Chondrocyte (in vitro differentiated cells): ENCODE measurements at regions not wholly inside any gene's neighbourhood (a gene's known extent, or its start where the extent isn't known, plus 50 kb on each side); places are given as distances from the start of the nearest gene placed in this dataset.

Experiments used
- DNase-seq: peaks from one replicate; pipeline ENCODE4 v3.0.0; 2021; ENCODE audit warnings: mixed read lengths, low spot score
- H3K27ac Mint-ChIP-seq: one replicate; pipeline ENCODE4 v1.8.0; 2021; ENCODE audit warnings: mild to moderate bottlenecking, moderate library complexity, mixed read lengths; ENCODE audit not compliant: unreplicated experiment
- H3K27me3 Mint-ChIP-seq: 2 replicates; pipeline ENCODE4 v1.8.0; 2021; ENCODE audit warnings: low read depth, mixed read lengths
- H3K36me3 Mint-ChIP-seq: 2 replicates; pipeline ENCODE4 v1.8.0; 2021; ENCODE audit warnings: low read depth, mixed read lengths
- H3K4me1 Mint-ChIP-seq: 2 replicates; pipeline ENCODE4 v1.8.0; 2021; ENCODE audit warnings: low read depth, mild to moderate bottlenecking, mixed read lengths
- H3K4me3 Mint-ChIP-seq: one replicate; pipeline ENCODE4 v1.8.0; 2021; ENCODE audit warnings: mild to moderate bottlenecking, moderate library complexity, mixed read lengths; ENCODE audit not compliant: unreplicated experiment
- H3K9me3 Mint-ChIP-seq: 2 replicates; pipeline ENCODE4 v1.8.0; 2021; ENCODE audit warnings: low read depth, mixed read lengths
- TF ChIP-seq, protein P1 (sequence below): fragments of 200-600 bp; sonication (generic); IDR thresholded peaks from 2 replicates; pipeline ENCODE4 v1.5.0; 2021; ENCODE audit warnings: antibody characterized with exemption, mild to moderate bottlenecking, moderate library complexity

DNA sequence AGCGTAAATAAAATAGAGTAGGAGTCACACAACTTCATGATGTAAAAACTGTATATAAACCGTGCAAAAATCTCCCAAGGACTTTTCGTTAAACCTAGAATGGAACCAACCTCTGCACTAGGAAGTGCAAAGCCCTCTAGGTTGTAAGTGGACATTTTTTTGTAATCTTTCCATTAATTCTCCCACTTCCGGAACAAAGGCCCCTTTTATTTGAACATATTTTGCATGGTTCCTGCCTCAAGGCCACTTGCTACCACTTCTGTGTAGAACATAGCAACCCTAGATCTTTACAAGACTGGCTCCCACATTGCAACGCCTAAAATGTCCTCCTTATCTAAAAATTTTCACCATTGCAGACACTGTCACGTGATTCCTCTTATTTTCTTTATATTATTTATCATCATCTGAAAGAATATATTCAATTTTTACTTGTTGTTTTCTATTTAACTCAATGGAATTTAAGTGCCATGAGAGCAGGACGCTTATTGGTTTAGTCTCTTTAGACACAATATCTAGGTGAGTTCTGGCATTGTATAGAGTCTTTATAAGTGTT lies 249.6 kb upstream of the TMEFF2 start:
- DNase-seq = no peak
- TF ChIP-seq, protein P1, sequence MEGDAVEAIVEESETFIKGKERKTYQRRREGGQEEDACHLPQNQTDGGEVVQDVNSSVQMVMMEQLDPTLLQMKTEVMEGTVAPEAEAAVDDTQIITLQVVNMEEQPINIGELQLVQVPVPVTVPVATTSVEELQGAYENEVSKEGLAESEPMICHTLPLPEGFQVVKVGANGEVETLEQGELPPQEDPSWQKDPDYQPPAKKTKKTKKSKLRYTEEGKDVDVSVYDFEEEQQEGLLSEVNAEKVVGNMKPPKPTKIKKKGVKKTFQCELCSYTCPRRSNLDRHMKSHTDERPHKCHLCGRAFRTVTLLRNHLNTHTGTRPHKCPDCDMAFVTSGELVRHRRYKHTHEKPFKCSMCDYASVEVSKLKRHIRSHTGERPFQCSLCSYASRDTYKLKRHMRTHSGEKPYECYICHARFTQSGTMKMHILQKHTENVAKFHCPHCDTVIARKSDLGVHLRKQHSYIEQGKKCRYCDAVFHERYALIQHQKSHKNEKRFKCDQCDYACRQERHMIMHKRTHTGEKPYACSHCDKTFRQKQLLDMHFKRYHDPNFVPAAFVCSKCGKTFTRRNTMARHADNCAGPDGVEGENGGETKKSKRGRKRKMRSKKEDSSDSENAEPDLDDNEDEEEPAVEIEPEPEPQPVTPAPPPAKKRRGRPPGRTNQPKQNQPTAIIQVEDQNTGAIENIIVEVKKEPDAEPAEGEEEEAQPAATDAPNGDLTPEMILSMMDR = no peak
- Mint-ChIP-seq H3K9me3 (no peaks in the 10 kb centered on the region), H3K36me3 (no peaks in the 10 kb centered on the region), H3K4me3 (no peak overlapping the region), H3K27ac (no peak overlapping the region), H3K4me1 (peaks cover 12% of the 10 kb centered on the region), H3K27me3 (peaks cover 5% of the 10 kb centered on the region)

DNA sequence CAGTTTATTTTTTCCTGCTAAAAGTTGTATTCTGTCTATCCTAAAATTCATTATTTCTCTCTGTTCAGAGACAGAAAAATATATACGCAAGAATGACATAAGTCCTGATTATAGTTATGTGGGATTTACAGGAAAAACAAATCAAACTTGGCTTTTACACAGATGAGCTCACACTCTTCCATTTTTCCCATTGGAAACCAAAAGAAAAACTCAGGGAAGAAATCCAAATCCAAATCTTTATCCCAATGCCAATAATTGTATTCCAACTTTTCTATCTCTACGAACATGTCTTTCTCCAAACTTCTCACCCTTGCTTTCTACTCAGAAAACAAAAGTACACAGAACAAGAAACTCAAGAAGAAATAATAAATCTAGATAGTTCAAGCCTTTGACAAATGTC lies 249.1 kb upstream of the TMEFF2 start:
- Mint-ChIP-seq H3K36me3 (no peaks in the 10 kb centered on the region), H3K27ac (no peak overlapping the region), H3K9me3 (no peaks in the 10 kb centered on the region), H3K4me1 (peaks cover 12% of the 10 kb centered on the region), H3K4me3 (no peak overlapping the region), H3K27me3 (peaks cover 5% of the 10 kb centered on the region)
- TF ChIP-seq, protein P1 = no peak
- no peak for DNase-seq

DNA sequence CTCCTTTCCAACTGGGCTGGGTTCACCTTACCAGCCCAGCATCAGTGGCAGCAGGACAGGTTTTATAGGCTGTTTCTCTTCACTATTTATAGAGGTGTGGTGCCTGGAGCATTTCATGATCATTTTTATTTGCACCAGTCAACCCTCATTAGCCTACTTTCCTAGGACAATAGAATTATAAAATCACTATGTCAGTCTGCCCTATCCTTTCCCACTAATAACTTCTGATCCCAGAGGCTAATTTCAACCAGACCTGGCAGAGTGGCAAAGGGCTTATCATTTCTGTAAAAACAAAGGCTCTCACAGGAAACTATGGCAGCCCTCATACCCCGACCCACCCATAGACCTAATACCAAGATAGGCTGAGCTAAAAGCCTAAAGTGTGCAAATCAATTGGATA lies 243.5 kb upstream of the TMEFF2 start:
- Mint-ChIP-seq H3K27ac (no peak overlapping the region), H3K9me3 (no peaks in the 10 kb centered on the region), H3K36me3 (no peaks in the 10 kb centered on the region), H3K4me1 (peaks cover 18% of the 10 kb centered on the region), H3K27me3 (peaks cover 8% of the 10 kb centered on the region), H3K4me3 (no peak overlapping the region)
- no peak for DNase-seq
- TF ChIP-seq, protein P1 = no peak

DNA sequence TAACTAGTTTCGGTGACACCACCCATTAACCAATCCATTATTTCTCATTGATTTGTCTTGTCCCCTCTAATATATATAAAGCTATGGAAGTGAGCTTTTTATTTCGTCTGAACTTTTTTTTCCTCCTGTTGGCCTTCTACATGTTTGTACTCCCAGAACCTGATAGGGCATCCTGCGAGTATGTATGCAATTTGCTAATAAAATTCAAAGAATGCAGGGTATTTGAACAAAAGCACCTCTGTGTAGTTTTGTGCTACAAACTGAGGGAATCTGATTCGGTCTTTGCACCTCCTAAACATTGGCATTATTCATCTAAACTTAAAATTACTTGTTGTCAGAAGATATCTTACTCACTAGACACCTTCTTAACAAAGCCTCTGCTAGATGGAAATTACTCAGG lies 242.9 kb upstream of the TMEFF2 start:
- peaks cover 18% of the 10 kb centered on the region for H3K4me1 Mint-ChIP-seq
- H3K36me3 Mint-ChIP-seq = no peaks in the 10 kb centered on the region
- H3K27me3 Mint-ChIP-seq = peaks cover 8% of the 10 kb centered on the region
- no peak for DNase-seq
- TF ChIP-seq, protein P1 = no peak
- H3K27ac Mint-ChIP-seq = no peak overlapping the region
- H3K9me3 Mint-ChIP-seq = no peaks in the 10 kb centered on the region
- H3K4me3 Mint-ChIP-seq = no peak overlapping the region

DNA sequence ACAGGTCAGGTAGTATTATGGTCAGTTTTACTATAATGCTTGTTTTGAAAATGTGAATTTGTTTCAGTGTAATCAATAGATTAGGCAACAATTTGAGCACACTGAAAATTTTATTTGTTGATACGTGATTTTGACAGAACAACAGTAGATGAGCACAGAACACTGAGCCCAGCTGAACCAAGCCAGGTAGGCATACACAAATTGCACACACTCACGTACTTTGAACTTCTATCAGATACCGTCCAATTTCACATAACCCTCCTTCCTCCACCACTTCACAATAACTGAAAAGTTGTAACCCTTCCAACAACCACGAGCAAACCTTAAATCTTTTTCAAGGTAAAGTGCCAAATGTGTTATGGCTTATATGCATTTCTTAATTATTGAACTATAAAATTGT lies 229.5 kb upstream of the TMEFF2 start:
- Mint-ChIP-seq H3K4me3 (no peak overlapping the region), H3K27ac (no peak overlapping the region), H3K36me3 (no peaks in the 10 kb centered on the region), H3K4me1 (no peaks in the 10 kb centered on the region), H3K27me3 (peaks cover 6% of the 10 kb centered on the region), H3K9me3 (no peaks in the 10 kb centered on the region)
- no peak for DNase-seq
- TF ChIP-seq, protein P1 = no peak
